HL-60 (cell line): ENCODE measurements at regions not wholly inside any gene's neighbourhood (a gene's known extent, or its start where the extent isn't known, plus 50 kb on each side); places are given as distances from the start of the nearest gene placed in this dataset.

ENCODE experiments used
- DNase-seq, 2 experiments: peaks; one replicate each; pipeline ENCODE4 v3.0.0-alpha.2; 2010 to 2020; ENCODE audit warnings: low read depth in 1 of 2, low spot score in 1 of 2
- H3K27ac ChIP-seq: fragments of 250-450 bp; sonication (Bioruptor Pico); replicated peaks from 2 replicates; pipeline ENCODE4 v1.5.1; 2020; ENCODE audit warnings: mild to moderate bottlenecking, moderate library complexity
- H3K27me3 ChIP-seq: fragments of 250-450 bp; sonication (Bioruptor Pico); 2 replicates; pipeline ENCODE4 v1.5.1; 2021; ENCODE audit warnings: mild to moderate bottlenecking, moderate library complexity; ENCODE audit not compliant: insufficient read depth, poor library complexity, severe bottlenecking
- H3K4me3 ChIP-seq: replicated peaks from 2 replicates; pipeline ENCODE4 v1.5.1; 2011; ENCODE audit warnings: mild to moderate bottlenecking, control low read depth, low read length; ENCODE audit not compliant: insufficient read depth
- CTCF ChIP-seq: IDR thresholded peaks from one replicate; pipeline ENCODE4 v1.5.1; 2011; ENCODE audit warnings: low read length, control low read depth, inconsistent platforms; ENCODE audit not compliant: insufficient read depth
- GABPA ChIP-seq: IDR thresholded peaks from 2 replicates; pipeline ENCODE4 v1.6.1; 2012; ENCODE audit warnings: low read depth
- POLR2AphosphoS5 ChIP-seq: IDR thresholded peaks from 2 replicates; pipeline ENCODE4 v1.6.1; 2012; ENCODE audit warnings: low read depth
- REST ChIP-seq: IDR thresholded peaks from 2 replicates; pipeline ENCODE4 v1.6.1; 2012; ENCODE audit warnings: low read depth; ENCODE audit not compliant: insufficient replicate concordance
- SPI1 ChIP-seq: IDR thresholded peaks from 2 replicates; pipeline ENCODE4 v1.6.1; 2012; ENCODE audit warnings: low read depth, mild to moderate bottlenecking, borderline replicate concordance

- TF ChIP-seq GABPA, result no peak
- no peak for TF ChIP-seq SPI1
- no peak for TF ChIP-seq REST
- TF ChIP-seq CTCF, result no peak
- no peak for TF ChIP-seq POLR2AphosphoS5
- no peak for DNase-seq
- Histone ChIP-seq H3K27me3 (no peaks in the 10 kb centered on the region), H3K4me3 (no peak overlapping the region), H3K27ac (no peak overlapping the region)
Observed at GRCh38 chr6:4545893-4546292, 230.3 kb upstream of the CDYL start.

- no peak overlapping the region for H3K4me3 ChIP-seq
- H3K27me3 ChIP-seq, result no peaks in the 10 kb centered on the region
- DNase-seq, result no peak
- no peak for TF ChIP-seq CTCF
- H3K27ac ChIP-seq, result no peak overlapping the region
Observed at GRCh38 chr6:4543596-4543995, 232.6 kb upstream of the CDYL start.

- H3K27ac ChIP-seq, result no peak overlapping the region
- no peak for DNase-seq
- TF ChIP-seq POLR2AphosphoS5 (no peak), SPI1 (no peak), CTCF (no peak), GABPA (no peak), REST (no peak)
- peaks cover 2% of the 10 kb centered on the region for H3K27me3 ChIP-seq
- no peak overlapping the region for H3K4me3 ChIP-seq
Observed at GRCh38 chr6:4533576-4533975, 242.6 kb upstream of the CDYL start.

- Histone ChIP-seq H3K4me3 (no peak overlapping the region), H3K27me3 (peaks cover 10% of the 10 kb centered on the region), H3K27ac (no peak overlapping the region)
- no peak for TF ChIP-seq GABPA
- TF ChIP-seq SPI1, result no peak
- TF ChIP-seq CTCF, result no peak
- TF ChIP-seq POLR2AphosphoS5, result no peak
- no peak for TF ChIP-seq REST
- DNase-seq, result no peak
Observed at GRCh38 chr6:4531406-4531805, 244.8 kb upstream of the CDYL start.
